GM23248 (cell line): ENCODE measurements at regions not wholly inside any gene's neighbourhood (a gene's known extent, or its start where the extent isn't known, plus 50 kb on each side); places are given as distances from the start of the nearest gene placed in this dataset.

Experiments used
- DNase-seq: peaks from one replicate; pipeline ENCODE4 v3.0.0-alpha.2; 2015
- H2AFZ ChIP-seq: fragments of 200-600 bp; sonication (generic); 2 replicates; pipeline ENCODE4 v1.6.1; 2016; ENCODE audit warnings: antibody characterized with exemption
- H3F3A ChIP-seq: fragments of 200-600 bp; sonication (generic); 2 replicates; pipeline ENCODE4 v1.6.1; 2016; ENCODE audit warnings: mild to moderate bottlenecking, antibody characterized with exemption, mixed run types; ENCODE audit not compliant: insufficient read depth
- H3K27ac ChIP-seq: fragments of 200-600 bp; sonication (generic); 2 replicates; pipeline ENCODE4 v1.5.1; 2016; ENCODE audit warnings: mild to moderate bottlenecking
- H3K27me3 ChIP-seq: fragments of 200-600 bp; sonication (generic); replicated peaks from 2 replicates; pipeline ENCODE4 v1.6.1; 2016; ENCODE audit warnings: mild to moderate bottlenecking; ENCODE audit not compliant: insufficient read depth
- H3K36me3 ChIP-seq: fragments of 200-600 bp; sonication (generic); 2 replicates; pipeline ENCODE4 v1.6.1; 2016; ENCODE audit warnings: low read depth, mild to moderate bottlenecking
- H3K4me1 ChIP-seq: fragments of 200-600 bp; sonication (generic); 2 replicates; pipeline ENCODE4 v1.6.1; 2016; ENCODE audit warnings: mild to moderate bottlenecking; ENCODE audit not compliant: insufficient read depth
- H3K4me2 ChIP-seq: fragments of 200-600 bp; sonication (generic); one replicate; pipeline ENCODE4 v1.6.1; 2016; ENCODE audit warnings: mild to moderate bottlenecking; ENCODE audit not compliant: unreplicated experiment
- H3K4me3 ChIP-seq: fragments of 200-600 bp; sonication (generic); 2 replicates; pipeline ENCODE4 v1.5.1; 2016; ENCODE audit warnings: mild to moderate bottlenecking
- H3K79me2 ChIP-seq: fragments of 200-600 bp; sonication (generic); 2 replicates; pipeline ENCODE4 v1.6.1; 2016; ENCODE audit warnings: mild to moderate bottlenecking; ENCODE audit not compliant: insufficient read depth
- H3K9ac ChIP-seq: fragments of 200-600 bp; sonication (generic); 2 replicates; pipeline ENCODE4 v1.6.1; 2016; ENCODE audit warnings: mild to moderate bottlenecking
- H3K9me2 ChIP-seq: fragments of 200-600 bp; sonication (generic); 2 replicates; pipeline ENCODE4 v1.6.1; 2016; ENCODE audit warnings: mixed run types, mild to moderate bottlenecking, moderate library complexity; ENCODE audit not compliant: insufficient read depth
- H3K9me3 ChIP-seq: fragments of 200-600 bp; sonication (generic); one replicate; pipeline ENCODE4 v1.6.1; 2017; ENCODE audit warnings: low read depth
- H4K20me1 ChIP-seq: fragments of 200-600 bp; sonication (generic); 2 replicates; pipeline ENCODE4 v1.6.0; 2016; ENCODE audit not compliant: insufficient read depth
- EZH2 ChIP-seq: fragments of 200-600 bp; sonication (generic); IDR thresholded peaks from 2 replicates; pipeline ENCODE4 v1.6.1; 2018; ENCODE audit warnings: antibody characterized with exemption, mild to moderate bottlenecking; ENCODE audit not compliant: insufficient read depth, poor library complexity, severe bottlenecking
- EZH2phosphoT487 ChIP-seq: fragments of 200-600 bp; sonication (generic); IDR thresholded peaks from 2 replicates; pipeline ENCODE4 v1.6.1; 2018; ENCODE audit warnings: antibody characterized with exemption, moderate library complexity, mild to moderate bottlenecking, low read depth; ENCODE audit not compliant: insufficient read depth
- WGBS, 2 experiments: methylation state at CpG; one replicate each; pipeline ENCODE4 v1.1.6; 2015 to 2017; ENCODE audit warnings: low lambda C conversion rate in 2 of 2, low coverage in 1 of 2; ENCODE audit errors: missing lambda C conversion rate in 2 of 2; 5-methylcytosine and 5-hydroxymethylcytosine counted together
- in situ Hi-C: fragments of 300-500 bp; cut with MboI; formaldehyde crosslinking; loops from 2 replicates; pipeline ENCODE4 v1.15.0; 2020

GRCh38 chr7:10316488-10316887 lies 657.2 kb upstream of the PHF14 start:
- Histone ChIP-seq H3K9me2 (no peaks in the 10 kb centered on the region), H3K9me3 (peaks cover 5% of the 10 kb centered on the region), H3K9ac (no peak overlapping the region), H3F3A (no peaks in the 10 kb centered on the region), H3K4me2 (no peak overlapping the region), H3K79me2 (no peaks in the 10 kb centered on the region), H3K27me3 (no peaks in the 10 kb centered on the region), H3K27ac (no peak overlapping the region), H2AFZ (no peak overlapping the region), H4K20me1 (no peaks in the 10 kb centered on the region), H3K4me3 (no peak overlapping the region), H3K4me1 (no peaks in the 10 kb centered on the region), H3K36me3 (no peaks in the 10 kb centered on the region)
- 32 to 34% methylated on average over 1 of the region's 1 CpG for WGBS, 2 experiments
- in situ Hi-C loops = no loop called here
- TF ChIP-seq EZH2phosphoT487 (no peak), EZH2 (no peak)
- no peak for DNase-seq

GRCh38 chr7:10325395-10325794 lies 648.3 kb upstream of the PHF14 start:
- no peaks in the 10 kb centered on the region for H3K79me2 ChIP-seq
- no peak overlapping the region for H3K27ac ChIP-seq
- H3K36me3 ChIP-seq = no peaks in the 10 kb centered on the region
- no peak overlapping the region for H3K4me2 ChIP-seq
- no peaks in the 10 kb centered on the region for H3F3A ChIP-seq
- 12 to 14% methylated on average over 2 of the region's 2 CpGs for WGBS, 2 experiments
- H3K4me3 ChIP-seq = no peak overlapping the region
- no peaks in the 10 kb centered on the region for H3K4me1 ChIP-seq
- H3K9ac ChIP-seq = no peak overlapping the region
- in situ Hi-C loops = no loop called here
- H3K9me3 ChIP-seq = no peaks in the 10 kb centered on the region
- H4K20me1 ChIP-seq = no peaks in the 10 kb centered on the region
- no peaks in the 10 kb centered on the region for H3K9me2 ChIP-seq
- TF ChIP-seq EZH2 (no peak), EZH2phosphoT487 (no peak)
- no peak overlapping the region for H2AFZ ChIP-seq
- no peaks in the 10 kb centered on the region for H3K27me3 ChIP-seq
- no peak for DNase-seq

- in situ Hi-C loops = no loop called here
- TF ChIP-seq EZH2phosphoT487 = no peak
- TF ChIP-seq EZH2 = no peak
- no peak overlapping the region for H3K4me3 ChIP-seq
- no peaks in the 10 kb centered on the region for H3K4me1 ChIP-seq
- no peaks in the 10 kb centered on the region for H3K9me3 ChIP-seq
- no peaks in the 10 kb centered on the region for H3K79me2 ChIP-seq
- no peak overlapping the region for H3K4me2 ChIP-seq
- H3K36me3 ChIP-seq = no peaks in the 10 kb centered on the region
- H3F3A ChIP-seq = no peaks in the 10 kb centered on the region
- no peak overlapping the region for H2AFZ ChIP-seq
- DNase-seq = no peak
- H3K9ac ChIP-seq = no peak overlapping the region
- WGBS, 2 experiments = 5 to 8% methylated on average over 2 of the region's 2 CpGs
- no peaks in the 10 kb centered on the region for H3K9me2 ChIP-seq
- no peaks in the 10 kb centered on the region for H4K20me1 ChIP-seq
- H3K27ac ChIP-seq = no peak overlapping the region
- H3K27me3 ChIP-seq = no peaks in the 10 kb centered on the region
Observed at GRCh38 chr7:10343108-10343507, 630.6 kb upstream of the PHF14 start.

GRCh38 chr7:10346032-10346431 lies 627.6 kb upstream of the PHF14 start:
- no peaks in the 10 kb centered on the region for H3K36me3 ChIP-seq
- H3F3A ChIP-seq = no peaks in the 10 kb centered on the region
- TF ChIP-seq EZH2 (no peak), EZH2phosphoT487 (no peak)
- H4K20me1 ChIP-seq = no peaks in the 10 kb centered on the region
- DNase-seq = no peak
- in situ Hi-C loops = no loop called here
- H3K27me3 ChIP-seq = no peaks in the 10 kb centered on the region
- no peaks in the 10 kb centered on the region for H3K79me2 ChIP-seq
- no peaks in the 10 kb centered on the region for H3K9me2 ChIP-seq
- no peaks in the 10 kb centered on the region for H3K9me3 ChIP-seq
- no peak overlapping the region for H3K4me3 ChIP-seq
- 4 to 11% methylated on average over 1 of the region's 1 CpG for WGBS, 2 experiments
- H3K4me2 ChIP-seq = no peak overlapping the region
- no peaks in the 10 kb centered on the region for H3K4me1 ChIP-seq
- no peak overlapping the region for H3K27ac ChIP-seq
- H3K9ac ChIP-seq = no peak overlapping the region
- no peak overlapping the region for H2AFZ ChIP-seq

- no peaks in the 10 kb centered on the region for H3K9me3 ChIP-seq
- H3K4me3 ChIP-seq = no peak overlapping the region
- in situ Hi-C loops = no loop called here
- H3K27ac ChIP-seq = no peak overlapping the region
- 0% methylated on average over 2 of the region's 2 CpGs for WGBS, 2 experiments
- H3K36me3 ChIP-seq = no peaks in the 10 kb centered on the region
- no peaks in the 10 kb centered on the region for H4K20me1 ChIP-seq
- H3K4me2 ChIP-seq = no peak overlapping the region
- H3K9me2 ChIP-seq = no peaks in the 10 kb centered on the region
- no peak for DNase-seq
- H3K27me3 ChIP-seq = no peaks in the 10 kb centered on the region
- TF ChIP-seq EZH2phosphoT487 (no peak), EZH2 (no peak)
- no peak overlapping the region for H2AFZ ChIP-seq
- no peak overlapping the region for H3K9ac ChIP-seq
- no peaks in the 10 kb centered on the region for H3K4me1 ChIP-seq
- H3F3A ChIP-seq = no peaks in the 10 kb centered on the region
- no peaks in the 10 kb centered on the region for H3K79me2 ChIP-seq
Observed at GRCh38 chr7:10355816-10356215, 617.9 kb upstream of the PHF14 start.
